ENCODE measurements at regions not wholly inside any gene's neighbourhood (a gene's known extent, or its start where the extent isn't known, plus 50 kb on each side); places are given as distances from the start of the nearest gene placed in this dataset.

- Histone ChIP-seq H3K4me3 (no peak overlapping the region), H3K9me3 (peaks cover 0 to 12% (median 0%) of the 10 kb centered on the region in 3 donors), H3K4me1 (no peaks in the 10 kb centered on the region), H3K27me3 (peaks cover 40% of the 10 kb centered on the region), H3K36me3 (no peaks in the 10 kb centered on the region), H3K27ac (no peak overlapping the region)
- no peak for ATAC-seq
- TF ChIP-seq EP300 (IDR thresholded peaks at IDR 0.05): no peak
- no peak for TF ChIP-seq POLR2AphosphoS5 (IDR thresholded peaks at IDR 0.05)
- TF ChIP-seq CTCF (IDR thresholded peaks at IDR 0.05): no peak
- TF ChIP-seq POLR2A (IDR thresholded peaks at IDR 0.05): no peak
- 64 to 70% methylated on average over 2 to 5 of the region's 5 CpGs for WGBS, 2 donors (ENCODE audit: low coverage in 1 of 2)
Observed at GRCh38 chr1:30629501-30629900, 93.9 kb downstream of the MATN1 start.

- H3K9me3 ChIP-seq: peaks cover 0 to 26% (median 0%) of the 10 kb centered on the region in 3 donors
Observed at GRCh38 chr1:30627994-30628393, 95.4 kb downstream of the MATN1 start.

GRCh38 chr1:30627206-30627605, 96.2 kb downstream of the MATN1 start:
- 29% methylated on average over 1 of the region's 1 CpG; no CpG with 5 or more reads in 1 of the 2 donors for WGBS, 2 donors (ENCODE audit: low coverage in 1 of 2)

More at GRCh38 chr1:30627994-30628393, 95.4 kb downstream of the MATN1 start:
- 20% methylated on average over 1 of the region's 2 CpGs; no CpG with 5 or more reads in 1 of the 2 donors for WGBS, 2 donors (ENCODE audit: low coverage in 1 of 2)
- TF ChIP-seq POLR2A (IDR thresholded peaks at IDR 0.05): no peak
- no peak for TF ChIP-seq EP300 (IDR thresholded peaks at IDR 0.05)
- no peak for TF ChIP-seq POLR2AphosphoS5 (IDR thresholded peaks at IDR 0.05)
- no peak for TF ChIP-seq CTCF (IDR thresholded peaks at IDR 0.05)
- Histone ChIP-seq H3K4me3 (no peak overlapping the region), H3K4me1 (no peaks in the 10 kb centered on the region), H3K27me3 (peaks cover 40% of the 10 kb centered on the region), H3K27ac (no peak overlapping the region), H3K36me3 (no peaks in the 10 kb centered on the region)
- ATAC-seq: no peak

GRCh38 chr1:30623431-30623830, 100.0 kb downstream of the MATN1 start:
- TF ChIP-seq POLR2A (IDR thresholded peaks at IDR 0.05): no peak
- no peak for TF ChIP-seq EP300 (IDR thresholded peaks at IDR 0.05)
- no peak for TF ChIP-seq POLR2AphosphoS5 (IDR thresholded peaks at IDR 0.05)
- no peak for TF ChIP-seq CTCF (IDR thresholded peaks at IDR 0.05)
- Histone ChIP-seq H3K9me3 (peaks cover 0 to 34% (median 0%) of the 10 kb centered on the region in 3 donors), H3K27ac (no peak overlapping the region), H3K4me3 (no peak overlapping the region), H3K36me3 (no peaks in the 10 kb centered on the region), H3K4me1 (no peaks in the 10 kb centered on the region), H3K27me3 (peaks cover 51% of the 10 kb centered on the region)
- WGBS, 2 donors (ENCODE audit: low coverage in 1 of 2): 91 to 100% methylated on average over 1 of the region's 1 CpG
- no peak for ATAC-seq

More at GRCh38 chr1:30627206-30627605, 96.2 kb downstream of the MATN1 start:
- Histone ChIP-seq H3K9me3 (peaks cover 0 to 34% (median 0%) of the 10 kb centered on the region in 3 donors), H3K4me3 (no peak overlapping the region), H3K27ac (no peak overlapping the region), H3K36me3 (no peaks in the 10 kb centered on the region), H3K4me1 (no peaks in the 10 kb centered on the region), H3K27me3 (peaks cover 42% of the 10 kb centered on the region)
- TF ChIP-seq EP300 (IDR thresholded peaks at IDR 0.05) (no peak), CTCF (IDR thresholded peaks at IDR 0.05) (no peak), POLR2A (IDR thresholded peaks at IDR 0.05) (no peak), POLR2AphosphoS5 (IDR thresholded peaks at IDR 0.05) (no peak)
- ATAC-seq: no peak

GRCh38 chr1:30619619-30620018, 103.8 kb downstream of the MATN1 start:
- Histone ChIP-seq H3K4me1 (no peaks in the 10 kb centered on the region), H3K36me3 (no peaks in the 10 kb centered on the region), H3K4me3 (no peak overlapping the region), H3K9me3 (peaks cover 0 to 22% (median 0%) of the 10 kb centered on the region in 3 donors), H3K27me3 (peaks cover 42% of the 10 kb centered on the region), H3K27ac (no peak overlapping the region)
- TF ChIP-seq EP300 (IDR thresholded peaks at IDR 0.05): no peak
- no peak for TF ChIP-seq POLR2A (IDR thresholded peaks at IDR 0.05)
- TF ChIP-seq POLR2AphosphoS5 (IDR thresholded peaks at IDR 0.05): no peak
- TF ChIP-seq CTCF (IDR thresholded peaks at IDR 0.05): no peak
- WGBS, 2 donors (ENCODE audit: low coverage in 1 of 2): 53 to 76% methylated on average over 4 of the region's 4 CpGs
- no peak for ATAC-seq
